Muscle layer of colon (tissue), 2 donors: ENCODE measurements at regions not wholly inside any gene's neighbourhood (a gene's known extent, or its start where the extent isn't known, plus 50 kb on each side); places are given as distances from the start of the nearest gene placed in this dataset.

ENCODE experiments used
- H3K27ac ChIP-seq: one replicate; pipeline ENCODE4 v1.7.0; 2013; ENCODE audit warnings: low read depth, mild to moderate bottlenecking, low read length, moderate library complexity
- H3K27me3 ChIP-seq, 2 donors: one replicate each; pipeline ENCODE4 v1.7.0; 2013; ENCODE audit warnings: low read length in 2 of 2, mild to moderate bottlenecking in 2 of 2; ENCODE audit not compliant: insufficient read depth in 2 of 2, control insufficient read depth in 1 of 2
- H3K36me3 ChIP-seq: one replicate; pipeline ENCODE4 v1.7.0; 2013; ENCODE audit warnings: mild to moderate bottlenecking, low read length; ENCODE audit not compliant: insufficient read depth
- H3K4me1 ChIP-seq: one replicate; pipeline ENCODE4 v1.7.0; 2013; ENCODE audit warnings: mild to moderate bottlenecking, low read length; ENCODE audit not compliant: insufficient read depth
- H3K4me3 ChIP-seq, 2 donors: one replicate each; pipeline ENCODE4 v1.7.0; 2013; ENCODE audit warnings: low read length in 2 of 2, low read depth in 1 of 2, mild to moderate bottlenecking in 1 of 2, moderate library complexity in 1 of 2
- H3K9ac ChIP-seq: one replicate; pipeline ENCODE4 v1.7.0; 2013; ENCODE audit warnings: low read length
- H3K9me3 ChIP-seq: one replicate; pipeline ENCODE4 v1.7.0; 2013; ENCODE audit warnings: mild to moderate bottlenecking, low read length
- donor health status: abdominal sarcoma.
- donor health status: Adenocarcinoma of cecum.

DNA sequence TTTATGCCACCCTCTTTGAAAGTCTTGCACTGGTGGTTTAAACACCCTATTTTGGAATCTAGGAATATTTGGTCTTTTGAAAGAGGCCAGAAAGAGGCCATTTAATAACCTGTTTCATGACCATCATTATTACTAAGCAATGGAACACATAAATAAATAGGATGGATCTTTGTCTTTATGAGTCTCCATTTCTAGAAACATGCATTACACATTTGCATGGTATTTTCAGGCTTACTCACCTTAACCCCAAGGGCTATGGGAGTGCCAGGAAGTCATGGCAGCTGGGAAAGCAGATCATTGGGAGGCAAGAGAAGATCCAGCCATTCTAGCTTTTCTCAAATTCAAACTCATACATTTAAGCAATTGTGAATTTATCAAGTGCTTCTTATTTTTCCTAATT, 185.8 kb upstream of the POU2AF2 start:
- H3K27me3 ChIP-seq, result no peaks in the 10 kb centered on the region
- H3K9me3 ChIP-seq, result no peaks in the 10 kb centered on the region
- H3K4me1 ChIP-seq, result peaks cover 11% of the 10 kb centered on the region
- no peak overlapping the region for H3K9ac ChIP-seq
- no peaks in the 10 kb centered on the region for H3K36me3 ChIP-seq
- no peak overlapping the region for H3K4me3 ChIP-seq
- no peak overlapping the region for H3K27ac ChIP-seq

DNA sequence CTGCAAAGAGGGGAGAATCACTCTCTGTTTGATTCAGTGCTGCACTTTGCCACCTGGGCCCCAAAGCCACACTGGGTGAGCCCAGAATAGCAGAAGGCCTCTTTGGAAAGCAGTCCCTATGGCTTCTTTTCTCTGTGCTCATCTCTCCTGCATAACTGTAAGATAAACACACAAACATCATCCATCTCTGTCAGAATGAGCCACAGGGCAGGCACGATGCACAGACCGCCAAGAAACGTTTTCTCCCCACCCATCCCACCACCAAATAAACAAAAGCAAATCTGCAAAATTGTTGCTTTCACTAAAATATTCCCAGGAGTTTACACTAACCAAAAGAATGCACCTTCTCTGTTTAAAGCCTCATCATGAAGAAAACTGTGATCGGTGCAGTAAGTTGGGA, 196.4 kb upstream of the POU2AF2 start:
- Histone ChIP-seq H3K27ac (no peak overlapping the region), H3K9ac (no peak overlapping the region), H3K4me1 (peaks cover 9% of the 10 kb centered on the region)

DNA sequence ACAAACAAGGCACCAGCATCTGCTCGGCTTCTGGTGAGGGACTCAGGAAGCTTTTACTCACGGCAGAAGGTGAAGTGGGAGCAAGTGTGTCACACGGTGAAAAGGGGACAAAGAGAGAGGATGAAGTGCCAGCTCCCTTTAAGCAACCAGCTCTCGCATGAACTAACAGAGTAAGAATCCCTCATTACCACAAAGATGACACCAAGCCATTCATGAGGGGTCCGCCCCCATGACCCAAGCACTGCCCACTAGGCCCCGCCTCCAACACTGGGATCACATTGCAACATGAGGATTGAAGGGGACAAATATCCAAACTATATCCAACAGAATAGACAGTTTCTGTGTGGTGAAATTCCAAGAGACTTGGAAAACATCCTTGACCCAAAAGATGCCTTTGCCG, 198.2 kb upstream of the POU2AF2 start:
- Histone ChIP-seq H3K27me3 (no peaks in the 10 kb centered on the region), H3K36me3 (no peaks in the 10 kb centered on the region), H3K4me3 (no peak overlapping the region), H3K27ac (no peak overlapping the region), H3K4me1 (peaks cover 9% of the 10 kb centered on the region), H3K9ac (no peak overlapping the region), H3K9me3 (no peaks in the 10 kb centered on the region)

More for the DNA sequence above, 196.4 kb upstream of the POU2AF2 start:
- no peaks in the 10 kb centered on the region for H3K27me3 ChIP-seq
- H3K4me3 ChIP-seq, result no peak overlapping the region
- no peaks in the 10 kb centered on the region for H3K9me3 ChIP-seq
- H3K36me3 ChIP-seq, result no peaks in the 10 kb centered on the region

DNA sequence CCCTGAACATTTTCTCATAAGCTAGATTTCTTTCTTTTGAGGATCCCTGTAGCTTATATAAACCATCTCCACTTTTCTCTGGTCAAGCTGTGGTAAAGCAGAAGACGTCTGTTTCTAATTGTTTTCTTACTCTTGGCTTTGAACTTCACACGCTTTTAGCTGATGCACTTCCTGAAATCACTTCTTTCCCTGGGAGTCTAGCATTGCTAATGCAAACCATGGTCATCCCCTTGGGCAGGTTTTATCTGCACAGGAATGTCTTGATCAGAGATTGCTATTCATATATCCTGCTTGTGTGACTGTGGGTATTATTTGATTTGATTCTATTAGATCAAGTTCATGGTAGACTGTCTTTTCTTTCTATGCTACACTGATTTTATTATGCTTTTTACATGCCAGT, 199.2 kb upstream of the POU2AF2 start:
- H3K27ac ChIP-seq, result no peak overlapping the region

DNA sequence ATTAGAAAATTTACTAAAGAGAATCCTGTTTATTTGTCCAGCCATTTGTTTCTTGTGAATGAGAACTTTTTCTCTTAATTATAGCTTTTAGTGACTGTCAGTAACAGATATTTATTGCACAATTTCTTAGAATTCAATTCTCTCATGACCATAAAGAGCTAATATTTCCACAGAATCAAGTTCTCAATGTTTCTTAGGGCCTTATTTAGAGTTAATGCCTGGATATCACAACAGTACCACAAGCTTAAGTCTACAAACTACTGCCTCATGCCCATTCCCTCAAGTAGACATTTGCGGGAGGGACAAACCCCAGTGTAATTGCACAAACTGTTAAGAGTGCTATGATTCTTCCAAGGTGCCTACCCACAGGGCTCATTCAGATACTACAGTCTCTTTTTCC, 199.7 kb upstream of the POU2AF2 start:
- no peak overlapping the region for H3K9ac ChIP-seq
- no peak overlapping the region for H3K27ac ChIP-seq
- H3K36me3 ChIP-seq, result no peaks in the 10 kb centered on the region
- no peaks in the 10 kb centered on the region for H3K27me3 ChIP-seq
- H3K9me3 ChIP-seq, result no peaks in the 10 kb centered on the region
- no peak overlapping the region for H3K4me3 ChIP-seq
- H3K4me1 ChIP-seq, result peaks cover 9% of the 10 kb centered on the region

More for the DNA sequence above, 199.2 kb upstream of the POU2AF2 start:
- H3K27me3 ChIP-seq, result no peaks in the 10 kb centered on the region
- H3K9me3 ChIP-seq, result no peaks in the 10 kb centered on the region
- H3K4me3 ChIP-seq, result no peak overlapping the region
- peaks cover 9% of the 10 kb centered on the region for H3K4me1 ChIP-seq
- no peaks in the 10 kb centered on the region for H3K36me3 ChIP-seq
- no peak overlapping the region for H3K9ac ChIP-seq

DNA sequence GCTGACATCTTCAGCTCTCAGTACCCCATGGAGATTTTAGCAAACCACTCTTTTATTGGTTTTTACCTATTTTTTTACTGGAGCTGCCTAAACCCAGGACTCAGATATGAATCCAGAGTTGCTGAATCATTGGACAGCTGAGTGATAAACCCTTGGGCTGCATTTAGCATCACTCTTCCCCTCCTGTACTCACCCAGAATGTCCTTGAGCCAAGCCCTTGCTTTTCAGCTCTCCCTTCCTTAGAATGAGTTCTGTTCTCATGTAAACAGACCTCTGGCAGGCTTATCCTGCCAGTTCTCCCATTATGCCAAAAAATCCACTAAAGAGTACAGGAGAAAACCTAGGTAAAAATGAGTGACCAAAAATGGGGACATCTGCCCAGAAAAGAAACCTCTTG, 200.1 kb upstream of the POU2AF2 start:
- Histone ChIP-seq H3K4me3 (no peak overlapping the region), H3K27ac (no peak overlapping the region)

DNA sequence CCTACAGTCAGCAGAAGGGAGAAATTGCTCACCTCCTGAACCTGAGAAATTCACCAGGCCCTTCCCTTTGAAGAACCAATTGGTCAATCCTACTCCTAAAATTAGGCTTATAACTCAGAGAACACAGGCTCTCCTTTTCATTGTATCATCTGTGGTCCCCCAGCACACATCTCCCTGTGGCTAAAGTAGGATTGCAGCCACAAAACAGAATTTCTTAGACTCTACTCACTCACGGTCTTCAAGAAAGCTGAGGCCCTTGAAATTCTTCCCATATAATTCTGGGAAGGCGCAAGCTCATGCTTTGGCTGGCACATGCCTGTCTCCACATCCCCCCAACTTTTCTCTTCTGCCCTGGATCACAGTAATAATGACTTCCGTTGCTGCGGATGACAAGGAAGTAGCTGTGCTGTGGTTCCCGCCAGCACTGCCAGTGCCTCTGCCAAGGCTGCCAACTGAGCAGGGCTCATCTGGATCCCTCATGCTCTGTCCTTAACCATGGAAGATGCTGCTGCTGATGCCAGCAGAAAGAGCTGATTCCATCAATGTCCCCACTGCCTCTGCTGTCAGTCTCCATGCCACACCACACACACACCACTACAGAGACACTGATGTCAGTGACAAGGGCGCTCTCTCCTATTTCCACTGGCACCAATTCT, 200.6 kb upstream of the POU2AF2 start:
- no peak overlapping the region for H3K9ac ChIP-seq
- H3K36me3 ChIP-seq, result no peaks in the 10 kb centered on the region
- H3K4me3 ChIP-seq, result no peak overlapping the region
- H3K9me3 ChIP-seq, result no peaks in the 10 kb centered on the region
- no peak overlapping the region for H3K27ac ChIP-seq
- peaks cover 9% of the 10 kb centered on the region for H3K4me1 ChIP-seq
- H3K27me3 ChIP-seq, result no peaks in the 10 kb centered on the region

More for the DNA sequence above, 200.1 kb upstream of the POU2AF2 start:
- Histone ChIP-seq H3K4me1 (peaks cover 9% of the 10 kb centered on the region), H3K9me3 (no peaks in the 10 kb centered on the region), H3K36me3 (no peaks in the 10 kb centered on the region), H3K9ac (no peak overlapping the region), H3K27me3 (no peaks in the 10 kb centered on the region)

DNA sequence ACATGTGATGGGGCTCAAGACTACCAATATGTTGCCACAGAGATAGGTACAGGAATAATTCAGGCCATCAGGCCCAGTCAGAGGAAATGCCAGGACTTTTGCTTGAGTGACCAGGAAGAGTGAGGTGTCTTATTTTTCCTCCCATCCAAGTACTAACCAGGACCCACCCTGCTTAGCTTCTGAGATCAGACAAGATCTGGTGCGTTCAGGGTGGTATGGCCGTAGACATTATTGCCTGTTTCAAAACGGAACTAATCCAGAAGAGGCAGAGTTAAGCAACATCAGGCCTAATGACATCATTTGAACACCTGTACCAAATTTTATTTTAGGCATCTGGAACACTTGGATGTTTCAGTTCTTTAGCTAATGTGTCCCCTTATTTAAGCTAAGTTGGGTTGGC, 205.5 kb upstream of the POU2AF2 start:
- H3K4me1 ChIP-seq, result peaks cover 9% of the 10 kb centered on the region
- no peak overlapping the region for H3K9ac ChIP-seq
- H3K27ac ChIP-seq, result no peak overlapping the region
- no peak overlapping the region for H3K4me3 ChIP-seq
- no peaks in the 10 kb centered on the region for H3K36me3 ChIP-seq
- H3K27me3 ChIP-seq, result no peaks in the 10 kb centered on the region
- no peaks in the 10 kb centered on the region for H3K9me3 ChIP-seq

DNA sequence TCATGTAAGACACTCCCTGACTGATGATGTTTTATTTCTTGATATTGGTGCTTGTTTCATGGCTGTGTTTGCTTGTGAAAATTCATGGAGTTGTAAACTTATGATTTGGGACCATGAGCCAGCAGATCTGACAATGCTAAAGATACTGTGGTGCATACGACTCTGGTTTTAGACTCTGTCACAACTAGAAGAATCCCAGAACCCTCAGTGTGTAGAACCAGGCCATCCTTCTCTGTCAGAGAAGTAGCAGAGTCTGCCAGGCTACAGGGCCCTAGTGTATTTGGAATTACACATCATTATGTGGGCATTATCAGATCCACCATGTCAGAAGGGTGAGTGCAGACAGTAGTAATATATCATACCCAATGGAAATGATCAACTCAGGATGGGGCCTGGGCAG, 209.8 kb upstream of the POU2AF2 start:
- H3K27ac ChIP-seq, result no peak overlapping the region
- no peak overlapping the region for H3K4me3 ChIP-seq
- H3K27me3 ChIP-seq, result no peaks in the 10 kb centered on the region
- H3K9me3 ChIP-seq, result no peaks in the 10 kb centered on the region
- no peaks in the 10 kb centered on the region for H3K36me3 ChIP-seq
- H3K4me1 ChIP-seq, result peaks cover 7% of the 10 kb centered on the region
- H3K9ac ChIP-seq, result no peak overlapping the region

DNA sequence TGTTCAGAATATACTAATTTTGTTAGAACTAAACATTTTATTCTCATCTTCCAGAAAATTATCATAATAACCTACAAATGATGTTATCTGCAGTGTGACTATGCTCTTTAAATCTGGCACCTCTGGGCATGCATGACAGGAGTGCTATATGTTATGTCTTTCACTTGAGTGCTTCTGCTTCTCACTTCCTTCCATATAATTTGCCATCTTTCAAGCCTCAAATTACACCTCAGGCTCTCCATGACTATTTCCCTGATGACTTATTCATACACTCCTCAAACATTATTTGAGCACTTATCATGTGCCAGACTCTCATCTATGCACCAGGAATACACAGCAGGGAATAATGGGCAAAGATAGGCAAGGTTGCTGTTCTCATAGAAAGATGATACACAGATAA, 219.3 kb upstream of the POU2AF2 start:
- H3K36me3 ChIP-seq, result no peaks in the 10 kb centered on the region
- no peak overlapping the region for H3K4me3 ChIP-seq
- H3K9me3 ChIP-seq, result no peaks in the 10 kb centered on the region
- H3K27me3 ChIP-seq, result no peaks in the 10 kb centered on the region
- no peak overlapping the region for H3K9ac ChIP-seq
- H3K27ac ChIP-seq, result no peak overlapping the region
- peaks cover 3% of the 10 kb centered on the region for H3K4me1 ChIP-seq

DNA sequence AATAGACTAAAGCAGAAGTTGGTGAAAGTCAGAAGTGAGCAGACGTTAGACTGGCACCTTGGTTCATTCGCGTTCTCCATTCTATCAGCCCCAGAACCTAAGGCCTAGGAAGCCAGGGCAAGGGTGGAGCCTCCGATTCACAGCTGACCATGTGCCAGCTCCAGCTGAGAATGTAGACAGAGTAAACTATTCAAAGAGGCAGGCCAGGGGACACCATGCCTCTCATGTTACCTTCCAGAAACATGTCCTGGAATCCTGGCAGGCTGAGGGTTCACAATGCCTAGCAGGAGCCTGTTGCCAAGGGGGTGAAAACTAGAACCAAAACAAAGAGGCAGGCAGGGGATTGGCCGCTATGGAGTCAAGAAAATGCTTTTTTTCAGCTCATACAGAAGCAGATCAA, 224.4 kb upstream of the POU2AF2 start:
- Histone ChIP-seq H3K9ac (no peak overlapping the region), H3K4me1 (peaks cover 28% of the 10 kb centered on the region), H3K4me3 (no peak overlapping the region), H3K9me3 (no peaks in the 10 kb centered on the region), H3K36me3 (no peaks in the 10 kb centered on the region), H3K27ac (no peak overlapping the region), H3K27me3 (no peaks in the 10 kb centered on the region)

DNA sequence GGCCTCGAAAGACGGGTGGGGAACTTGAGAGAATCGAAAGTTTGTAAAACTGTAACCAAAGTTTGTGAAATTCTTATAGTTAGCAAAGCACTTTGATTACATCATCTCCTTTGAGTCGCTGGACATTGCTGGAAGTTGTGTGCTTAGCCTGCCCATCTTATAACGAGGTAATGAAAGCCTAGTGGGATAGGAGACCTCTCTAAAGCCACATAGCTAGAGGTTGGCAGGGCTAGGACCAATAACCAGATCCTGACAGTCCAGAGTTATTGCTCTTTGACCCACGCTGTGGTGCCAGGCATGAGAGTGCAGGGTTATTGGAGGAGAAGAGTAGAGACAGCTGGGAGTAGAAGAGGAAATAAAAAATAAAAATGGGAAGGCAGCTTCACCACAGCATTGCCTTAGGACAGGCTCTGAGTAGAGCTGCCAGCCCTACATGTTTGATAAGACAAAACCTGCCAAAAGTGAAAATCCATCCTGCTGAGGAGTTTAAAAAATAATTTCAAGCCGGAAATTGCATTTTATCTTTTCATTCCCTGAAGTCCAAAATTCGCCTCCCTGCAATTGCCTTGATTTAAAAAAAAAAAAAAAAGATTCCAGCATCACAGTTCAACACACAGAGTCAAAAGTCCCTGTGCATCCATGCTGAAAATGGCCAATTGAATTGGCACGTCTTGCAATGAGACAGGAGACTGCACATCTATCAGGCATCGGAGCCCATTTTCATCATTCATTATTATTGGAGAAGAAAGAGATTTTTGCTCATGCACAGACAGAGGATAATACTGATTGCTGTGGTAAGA, 225.5 kb upstream of the POU2AF2 start:
- Histone ChIP-seq H3K4me3 (no peak overlapping the region), H3K27ac (no peak overlapping the region), H3K4me1 (peaks cover 28% of the 10 kb centered on the region), H3K36me3 (no peaks in the 10 kb centered on the region), H3K27me3 (no peaks in the 10 kb centered on the region), H3K9me3 (no peaks in the 10 kb centered on the region), H3K9ac (no peak overlapping the region)
